Activated naive CD4-positive, alpha-beta T cell treated with anti-CD3 and anti-CD28 coated beads for 36 hours (primary cell): ENCODE measurements at regions not wholly inside any gene's neighbourhood (a gene's known extent, or its start where the extent isn't known, plus 50 kb on each side); places are given as distances from the start of the nearest gene placed in this dataset.

Experiments used
- CTCF ChIA-PET: fragments of 350-600 bp; sonication (Branson Sonifier 250); formaldehyde crosslinking; loops from one replicate; lab custom pipeline; 2021; ENCODE audit warnings: antibody characterized with exemption; lab: Charles Lee
- DNase-seq: peaks from one replicate; pipeline ENCODE4 v3.0.0-alpha.2; 2020
- H3K27ac Mint-ChIP-seq: one replicate; pipeline ENCODE4 v1.8.0; 2021; ENCODE audit warnings: mild to moderate bottlenecking, mixed read lengths
- H3K27me3 Mint-ChIP-seq: one replicate; pipeline ENCODE4 v1.8.0; 2021; ENCODE audit warnings: low read depth, mixed read lengths
- H3K36me3 Mint-ChIP-seq: one replicate; pipeline ENCODE4 v1.8.0; 2021; ENCODE audit warnings: low read depth, mixed read lengths
- H3K4me1 Mint-ChIP-seq: one replicate; pipeline ENCODE4 v1.8.0; 2021; ENCODE audit warnings: low read depth, mixed read lengths
- H3K4me3 Mint-ChIP-seq: one replicate; pipeline ENCODE4 v1.8.0; 2021; ENCODE audit warnings: mild to moderate bottlenecking, moderate library complexity, mixed read lengths
- H3K9me3 Mint-ChIP-seq: one replicate; pipeline ENCODE4 v1.8.0; 2021; ENCODE audit warnings: mixed read lengths
- intact Hi-C: fragments of 100-400 bp; cut with micrococcal nuclease; formaldehyde crosslinking; loops from one replicate; pipeline ENCODE4 v1.15.1; 2023

GRCh38 chr18:10023853-10024570 is 110.2 kb downstream of the VAPA start:
- CTCF ChIA-PET, result no interaction called here
- Mint-ChIP-seq H3K27me3 (no peaks in the 10 kb centered on the region), H3K4me3 (no peak overlapping the region), H3K9me3 (no peaks in the 10 kb centered on the region), H3K4me1 (no peaks in the 10 kb centered on the region), H3K27ac (no peak overlapping the region), H3K36me3 (no peaks in the 10 kb centered on the region)
- no peak for DNase-seq
- intact Hi-C loops, result no loop called here

- no peak for DNase-seq
- Mint-ChIP-seq H3K4me3 (no peak overlapping the region), H3K9me3 (no peaks in the 10 kb centered on the region), H3K27ac (no peak overlapping the region), H3K27me3 (no peaks in the 10 kb centered on the region), H3K4me1 (no peaks in the 10 kb centered on the region), H3K36me3 (no peaks in the 10 kb centered on the region)
- intact Hi-C loops, result no loop called here
- CTCF ChIA-PET, result no interaction called here
Measured at GRCh38 chr18:10025711-10026670, 112.2 kb downstream of the VAPA start.

GRCh38 chr18:10027031-10027430 is 113.2 kb downstream of the VAPA start:
- H3K27ac Mint-ChIP-seq, result no peak overlapping the region
- no peak overlapping the region for H3K4me3 Mint-ChIP-seq
- peaks cover 3% of the 10 kb centered on the region for H3K27me3 Mint-ChIP-seq
- DNase-seq, result no peak
- CTCF ChIA-PET, result no interaction called here
- no peaks in the 10 kb centered on the region for H3K4me1 Mint-ChIP-seq
- intact Hi-C loops, result no loop called here
- H3K9me3 Mint-ChIP-seq, result no peaks in the 10 kb centered on the region
- H3K36me3 Mint-ChIP-seq, result no peaks in the 10 kb centered on the region

- CTCF ChIA-PET, result no interaction called here
- Mint-ChIP-seq H3K4me3 (no peak overlapping the region), H3K27me3 (peaks cover 3% of the 10 kb centered on the region), H3K36me3 (no peaks in the 10 kb centered on the region), H3K9me3 (no peaks in the 10 kb centered on the region), H3K27ac (no peak overlapping the region), H3K4me1 (no peaks in the 10 kb centered on the region)
- intact Hi-C loops, result no loop called here
- DNase-seq, result no peak
Measured at GRCh38 chr18:10027461-10027860, 113.6 kb downstream of the VAPA start.

GRCh38 chr18:10029711-10030110 is 115.9 kb downstream of the VAPA start:
- CTCF ChIA-PET, result no interaction called here
- H3K36me3 Mint-ChIP-seq, result no peaks in the 10 kb centered on the region
- peaks cover 12% of the 10 kb centered on the region for H3K27me3 Mint-ChIP-seq
- H3K4me1 Mint-ChIP-seq, result peaks cover 5% of the 10 kb centered on the region
- no peaks in the 10 kb centered on the region for H3K9me3 Mint-ChIP-seq
- H3K4me3 Mint-ChIP-seq, result no peak overlapping the region
- intact Hi-C loops, result loop anchor here (10.0 kb wide), 1 partner anchor 495 kb away; the partner anchor contains the start of gene NAPG
- no peak for DNase-seq
- H3K27ac Mint-ChIP-seq, result no peak overlapping the region

- no peaks in the 10 kb centered on the region for H3K36me3 Mint-ChIP-seq
- intact Hi-C loops, result loop anchor here (10.0 kb wide), 1 partner anchor 494 kb away; the partner anchor contains the start of gene NAPG
- H3K4me3 Mint-ChIP-seq, result no peak overlapping the region
- peaks cover 12% of the 10 kb centered on the region for H3K27me3 Mint-ChIP-seq
- H3K9me3 Mint-ChIP-seq, result no peaks in the 10 kb centered on the region
- no peak overlapping the region for H3K27ac Mint-ChIP-seq
- peaks cover 5% of the 10 kb centered on the region for H3K4me1 Mint-ChIP-seq
- CTCF ChIA-PET, result no interaction called here
- DNase-seq, result no peak
Measured at GRCh38 chr18:10030816-10031541, 117.2 kb downstream of the VAPA start.

- CTCF ChIA-PET, result no interaction called here
- Mint-ChIP-seq H3K27ac (no peak overlapping the region), H3K4me1 (peaks cover 5% of the 10 kb centered on the region), H3K27me3 (peaks cover 14% of the 10 kb centered on the region), H3K4me3 (peak overlapping the region; percentile 26), H3K9me3 (no peaks in the 10 kb centered on the region), H3K36me3 (no peaks in the 10 kb centered on the region)
- intact Hi-C loops, result loop anchor here (10.0 kb wide), 1 partner anchor 492 kb away; the partner anchor contains the start of gene NAPG
- DNase-seq, result no peak
Measured at GRCh38 chr18:10032331-10033015, 118.7 kb downstream of the VAPA start.

- Mint-ChIP-seq H3K4me3 (peak overlapping the region; percentile 26), H3K4me1 (peaks cover 5% of the 10 kb centered on the region), H3K27ac (no peak overlapping the region), H3K9me3 (no peaks in the 10 kb centered on the region), H3K27me3 (peaks cover 14% of the 10 kb centered on the region), H3K36me3 (no peaks in the 10 kb centered on the region)
- DNase-seq, result no peak
- CTCF ChIA-PET, result no interaction called here
- intact Hi-C loops, result loop anchor here (10.0 kb wide), 1 partner anchor 492 kb away; the partner anchor contains the start of gene NAPG
Measured at GRCh38 chr18:10033016-10033399, 119.2 kb downstream of the VAPA start.

- no peaks in the 10 kb centered on the region for H3K36me3 Mint-ChIP-seq
- intact Hi-C loops, result loop anchor here (10.0 kb wide), 1 partner anchor 489 kb away; the partner anchor contains the start of gene NAPG
- peaks cover 14% of the 10 kb centered on the region for H3K27me3 Mint-ChIP-seq
- no peaks in the 10 kb centered on the region for H3K9me3 Mint-ChIP-seq
- H3K4me3 Mint-ChIP-seq, result no peak overlapping the region
- CTCF ChIA-PET, result no interaction called here
- H3K4me1 Mint-ChIP-seq, result peaks cover 5% of the 10 kb centered on the region
- DNase-seq, result no peak
- no peak overlapping the region for H3K27ac Mint-ChIP-seq
Measured at GRCh38 chr18:10035281-10035991, 121.6 kb downstream of the VAPA start.

- Mint-ChIP-seq H3K4me3 (no peak overlapping the region), H3K27ac (no peak overlapping the region)
Measured at GRCh38 chr18:10036479-10036878, 122.7 kb downstream of the VAPA start.

GRCh38 chr18:10037181-10037580 is 123.4 kb downstream of the VAPA start:
- no peak for DNase-seq
- Mint-ChIP-seq H3K9me3 (peaks cover 11% of the 10 kb centered on the region), H3K27ac (no peak overlapping the region), H3K4me1 (peaks cover 5% of the 10 kb centered on the region), H3K27me3 (peaks cover 12% of the 10 kb centered on the region), H3K36me3 (no peaks in the 10 kb centered on the region), H3K4me3 (no peak overlapping the region)
- CTCF ChIA-PET, result no interaction called here
- intact Hi-C loops, result loop anchor here (10.0 kb wide), 1 partner anchor 488 kb away; the partner anchor contains the start of gene NAPG

More at GRCh38 chr18:10036479-10036878, 122.7 kb downstream of the VAPA start:
- CTCF ChIA-PET, result interaction anchor here (0.6 kb wide), 1 partner anchor 17 kb away, joined by 4 read pairs; no protein-coding TSS in a partner anchor
- intact Hi-C loops, result loop anchor here (10.0 kb wide), 1 partner anchor 488 kb away; the partner anchor contains the start of gene NAPG
- Mint-ChIP-seq H3K4me1 (peaks cover 5% of the 10 kb centered on the region), H3K27me3 (peaks cover 13% of the 10 kb centered on the region), H3K36me3 (no peaks in the 10 kb centered on the region), H3K9me3 (peaks cover 6% of the 10 kb centered on the region)
- DNase-seq, result no peak
